ENCODE measurements at regions not wholly inside any gene's neighbourhood (a gene's known extent, or its start where the extent isn't known, plus 50 kb on each side); places are given as distances from the start of the nearest gene placed in this dataset.

- in situ Hi-C loops (cut with MboI; ENCODE audit: low pct_ligation_motif_present in 1 of 4, low pct_unique_long_range_greater_than_20kb in 1 of 4, low sequenced_read_pairs in 3 of 4) = no loop called here
- TF ChIP-seq POLR2A (IDR thresholded peaks at IDR 0.05) (no peak), POLR2AphosphoS5 (IDR thresholded peaks at IDR 0.05) (no peak), CTCF (IDR thresholded peaks at IDR 0.05) (no peak), EP300 (IDR thresholded peaks at IDR 0.05; ENCODE audit: low read depth) (no peak)
- H3K9me3 ChIP-seq = no peaks in the 10 kb centered on the region
- H3K27ac ChIP-seq = no peak overlapping the region
- H3K4me1 ChIP-seq = no peaks in the 10 kb centered on the region
- no peaks in the 10 kb centered on the region for H3K36me3 ChIP-seq
- no peak for DNase-seq
- H3K27me3 ChIP-seq = no peaks in the 10 kb centered on the region
- intact Hi-C loops (cut with DNase I; ENCODE audit: low total_unique reads) = no loop called here
- WGBS, 2 donors (ENCODE audit: low coverage in 1 of 2) = 84 to 94% methylated on average over 7 of the region's 7 CpGs
- no peak overlapping the region for H3K4me3 ChIP-seq
These were observed 204.7 kb upstream of the ZNF32 start for GRCh38 chr10:43853369-43853768.

- H3K27ac ChIP-seq = no peak overlapping the region
- DNase-seq = no peak
- no peaks in the 10 kb centered on the region for H3K4me1 ChIP-seq
- no peak overlapping the region for H3K4me3 ChIP-seq
- in situ Hi-C loops (cut with MboI; ENCODE audit: low pct_ligation_motif_present in 1 of 4, low pct_unique_long_range_greater_than_20kb in 1 of 4, low sequenced_read_pairs in 3 of 4) = no loop called here
- TF ChIP-seq EP300 (IDR thresholded peaks at IDR 0.05; ENCODE audit: low read depth) = no peak
- TF ChIP-seq POLR2AphosphoS5 (IDR thresholded peaks at IDR 0.05) = no peak
- no peak for TF ChIP-seq POLR2A (IDR thresholded peaks at IDR 0.05)
- TF ChIP-seq CTCF (IDR thresholded peaks at IDR 0.05) = no peak
- H3K27me3 ChIP-seq = no peaks in the 10 kb centered on the region
- 90% methylated on average over 5 of the region's 5 CpGs; no CpG with 5 or more reads in 1 of the 2 donors for WGBS, 2 donors (ENCODE audit: low coverage in 1 of 2)
- intact Hi-C loops (cut with DNase I; ENCODE audit: low total_unique reads) = no loop called here
- no peaks in the 10 kb centered on the region for H3K36me3 ChIP-seq
- no peaks in the 10 kb centered on the region for H3K9me3 ChIP-seq
These were observed 204.0 kb upstream of the ZNF32 start for GRCh38 chr10:43852644-43853214.

- Histone ChIP-seq H3K27me3 (no peaks in the 10 kb centered on the region), H3K36me3 (no peaks in the 10 kb centered on the region), H3K4me1 (no peaks in the 10 kb centered on the region), H3K9me3 (no peaks in the 10 kb centered on the region), H3K4me3 (no peak overlapping the region), H3K27ac (no peak overlapping the region)
- intact Hi-C loops (cut with DNase I; ENCODE audit: low total_unique reads) (no loop called here), in situ Hi-C loops (cut with MboI; ENCODE audit: low pct_ligation_motif_present in 1 of 4, low pct_unique_long_range_greater_than_20kb in 1 of 4, low sequenced_read_pairs in 3 of 4) (no loop called here)
- no peak for DNase-seq
- TF ChIP-seq EP300 (IDR thresholded peaks at IDR 0.05; ENCODE audit: low read depth) (no peak), POLR2AphosphoS5 (IDR thresholded peaks at IDR 0.05) (no peak), CTCF (IDR thresholded peaks at IDR 0.05) (no peak), POLR2A (IDR thresholded peaks at IDR 0.05) (no peak)
- WGBS, 2 donors (ENCODE audit: low coverage in 1 of 2) = 60 to 84% methylated on average over 2 to 9 of the region's 9 CpGs
These were observed 203.5 kb upstream of the ZNF32 start for GRCh38 chr10:43852149-43852548.

GRCh38 chr10:43851030-43851429 is 202.3 kb upstream of the ZNF32 start:
- no peak for TF ChIP-seq CTCF (IDR thresholded peaks at IDR 0.05)
- no peak for TF ChIP-seq POLR2A (IDR thresholded peaks at IDR 0.05)
- no peak for TF ChIP-seq POLR2AphosphoS5 (IDR thresholded peaks at IDR 0.05)
- no peak for TF ChIP-seq EP300 (IDR thresholded peaks at IDR 0.05; ENCODE audit: low read depth)
- no peak for DNase-seq
- no peaks in the 10 kb centered on the region for H3K36me3 ChIP-seq
- H3K27me3 ChIP-seq = no peaks in the 10 kb centered on the region
- H3K4me3 ChIP-seq = no peak overlapping the region
- in situ Hi-C loops (cut with MboI; ENCODE audit: low pct_ligation_motif_present in 1 of 4, low pct_unique_long_range_greater_than_20kb in 1 of 4, low sequenced_read_pairs in 3 of 4) (no loop called here), intact Hi-C loops (cut with DNase I; ENCODE audit: low total_unique reads) (no loop called here)
- H3K27ac ChIP-seq = no peak overlapping the region
- no peaks in the 10 kb centered on the region for H3K9me3 ChIP-seq
- peaks cover 0 to 5% (median 0%) of the 10 kb centered on the region in 4 donors for H3K4me1 ChIP-seq
- WGBS, 2 donors (ENCODE audit: low coverage in 1 of 2) = 64 to 75% methylated on average over 2 to 3 of the region's 3 CpGs

Measured in transverse colon (tissue), 4 donors.